G401 (cell line): ENCODE measurements at regions not wholly inside any gene's neighbourhood (a gene's known extent, or its start where the extent isn't known, plus 50 kb on each side); places are given as distances from the start of the nearest gene placed in this dataset.

Experiments used
- DNase-seq: peaks from one replicate; pipeline ENCODE4 v3.0.0-alpha.2; 2015; ENCODE audit warnings: low spot score
- in situ Hi-C: cut with HindIII; loops from 2 replicates; pipeline ENCODE4 v1.10.0; 2016; ENCODE audit warnings: low sequenced_read_pairs, mixed read lengths

- in situ Hi-C loops: no loop called here
Measured at GRCh38 chr6:156164701-156165452, 612.3 kb upstream of the ARID1B start.

GRCh38 chr6:156163311-156163710 is 613.9 kb upstream of the ARID1B start:
- in situ Hi-C loops: no loop called here

More at GRCh38 chr6:156164701-156165452, 612.3 kb upstream of the ARID1B start:
- no peak for DNase-seq

DNA sequence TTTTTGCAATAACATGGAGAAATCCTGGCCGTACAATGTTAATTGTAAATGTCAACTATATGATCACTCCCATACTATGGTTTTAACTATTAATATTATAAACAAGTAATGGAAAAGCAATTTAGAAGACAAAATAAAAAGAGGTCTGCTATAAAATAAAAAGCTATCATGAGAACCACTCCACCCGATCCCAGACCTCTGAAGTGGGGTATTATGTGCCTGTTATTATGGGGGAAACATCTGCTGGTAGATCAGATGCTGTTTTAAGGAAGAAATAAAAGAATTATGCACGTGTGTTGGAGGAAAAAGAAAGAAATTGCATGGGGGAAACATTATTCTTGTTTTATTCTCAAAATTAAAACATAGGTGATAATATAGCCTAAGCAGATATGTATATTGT is 615.7 kb upstream of the ARID1B start:
- DNase-seq: no peak
- in situ Hi-C loops: no loop called here

More at GRCh38 chr6:156163311-156163710, 613.9 kb upstream of the ARID1B start:
- DNase-seq: no peak

- in situ Hi-C loops: no loop called here
- DNase-seq: no peak
Measured at GRCh38 chr6:156160795-156161165, 616.4 kb upstream of the ARID1B start.

- no peak for DNase-seq
- in situ Hi-C loops: no loop called here
Measured at GRCh38 chr6:156160007-156160794, 617.0 kb upstream of the ARID1B start.

- in situ Hi-C loops: no loop called here
- DNase-seq: no peak
Measured at GRCh38 chr6:156154896-156155295, 622.3 kb upstream of the ARID1B start.

- no peak for DNase-seq
- in situ Hi-C loops: no loop called here
Measured at GRCh38 chr6:156150391-156150790, 626.8 kb upstream of the ARID1B start.

DNA sequence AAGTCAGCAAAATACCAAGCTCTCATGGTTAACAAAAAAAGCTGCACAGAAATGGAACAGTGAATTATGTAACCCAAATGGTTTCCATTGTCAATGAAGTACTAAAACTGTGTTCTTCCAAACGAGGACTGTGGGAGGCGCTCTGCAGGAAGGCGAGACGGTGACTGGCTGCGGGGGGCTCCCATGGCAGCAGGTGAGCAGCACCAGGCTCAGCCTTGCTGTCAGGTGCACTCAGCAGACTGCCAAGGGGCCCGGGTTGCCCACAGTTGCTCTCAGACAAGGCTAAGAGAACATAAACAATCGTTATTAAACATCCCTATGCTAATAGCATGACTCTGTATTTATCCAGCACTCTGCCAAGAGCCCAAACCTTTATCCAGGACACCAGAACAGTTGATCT is 630.3 kb upstream of the ARID1B start:
- in situ Hi-C loops: no loop called here
- no peak for DNase-seq

DNA sequence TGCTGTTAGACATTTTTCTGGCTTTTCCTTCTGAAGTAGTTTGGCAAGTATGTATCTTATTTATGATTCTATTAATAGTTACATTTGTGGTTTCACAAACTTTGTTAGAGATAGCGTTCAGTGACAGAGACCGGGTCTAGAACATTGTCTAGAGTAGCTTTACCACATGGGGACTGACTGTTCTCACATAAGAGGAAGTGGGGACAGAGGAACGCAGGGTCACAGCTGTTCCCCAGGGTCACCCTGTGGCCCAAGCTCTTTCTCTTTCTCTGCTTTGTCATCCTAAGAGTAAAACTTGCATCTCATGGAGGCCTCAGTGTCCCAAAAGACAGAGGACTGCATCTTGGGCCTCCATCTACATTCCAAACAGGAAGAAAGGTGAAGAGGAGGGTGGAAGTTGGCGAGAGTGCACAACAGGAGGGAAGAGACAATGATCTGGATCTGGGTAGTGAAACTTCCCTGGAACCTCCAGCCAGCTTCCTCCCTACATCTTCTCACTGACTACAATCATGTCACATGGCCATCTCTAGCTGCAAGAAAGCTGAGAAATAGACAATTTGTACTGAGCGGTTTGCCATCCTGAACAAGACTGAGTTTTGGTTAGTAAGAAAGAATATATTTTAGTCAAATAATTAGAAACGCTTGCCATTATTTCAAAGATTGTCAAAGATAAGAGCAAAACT is 645.8 kb upstream of the ARID1B start:
- in situ Hi-C loops: no loop called here
- no peak for DNase-seq

DNA sequence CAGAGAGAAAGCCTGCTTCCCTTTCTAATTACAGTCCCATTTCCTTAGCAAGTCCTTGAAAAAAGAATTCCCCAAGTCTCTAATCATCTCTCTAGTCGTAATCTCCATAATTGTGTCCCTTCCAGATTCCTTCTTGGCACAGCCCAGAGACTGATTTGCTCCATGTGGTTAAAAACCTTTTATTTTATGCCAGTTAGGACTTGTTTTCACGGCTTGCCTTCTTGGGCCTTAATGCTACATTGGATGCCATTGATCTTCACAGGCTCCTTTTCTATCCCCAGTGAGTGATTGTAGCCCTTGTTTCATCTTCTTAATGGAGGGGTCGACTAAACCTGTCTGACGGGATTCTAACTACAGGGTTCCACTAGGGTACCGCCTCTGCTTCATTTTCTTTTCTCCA is 650.6 kb upstream of the ARID1B start:
- in situ Hi-C loops: no loop called here

DNA sequence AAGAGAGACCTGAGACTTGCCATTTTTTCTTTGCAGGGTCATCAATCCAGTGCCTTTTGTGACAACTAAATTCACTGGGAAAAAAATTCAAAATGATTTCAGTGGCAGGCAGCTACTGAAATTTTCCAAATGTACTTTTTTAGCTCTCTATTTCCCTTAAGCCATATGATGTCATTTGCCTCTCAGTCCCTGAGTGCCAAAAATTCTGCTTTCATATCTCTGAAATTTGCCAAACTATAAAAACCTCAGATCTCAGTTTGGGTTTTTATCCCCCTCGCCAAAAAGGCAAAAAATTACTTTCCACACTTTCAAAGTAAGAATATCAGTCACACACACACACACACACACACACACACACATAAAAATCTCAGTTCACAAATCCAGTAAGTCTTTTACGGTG is 651.3 kb upstream of the ARID1B start:
- DNase-seq: no peak
- in situ Hi-C loops: no loop called here

More for the DNA sequence above, 650.6 kb upstream of the ARID1B start:
- DNase-seq: no peak

GRCh38 chr6:156123731-156124130 is 653.4 kb upstream of the ARID1B start:
- no peak for DNase-seq
- in situ Hi-C loops: no loop called here

GRCh38 chr6:156121973-156122372 is 655.2 kb upstream of the ARID1B start:
- in situ Hi-C loops: no loop called here
- DNase-seq: no peak

DNA sequence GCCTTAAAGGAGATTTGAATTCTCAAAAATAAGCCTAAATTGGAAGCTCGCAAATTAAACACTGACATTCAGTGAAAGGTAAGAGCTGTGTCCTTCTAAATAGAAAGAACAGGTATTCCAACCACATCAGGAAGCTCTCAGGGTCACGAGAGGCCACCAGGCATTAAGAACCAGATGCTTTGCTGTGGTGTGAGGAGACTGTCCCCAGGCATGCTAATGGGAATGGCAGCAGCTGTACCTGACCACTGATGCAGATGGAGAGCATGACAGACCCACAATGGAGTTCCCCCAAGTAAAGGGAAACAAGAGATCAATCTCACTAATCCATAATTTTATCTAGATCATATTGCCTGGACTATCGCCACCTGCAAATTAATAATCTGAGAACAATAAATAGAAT is 658.9 kb upstream of the NOX3 start:
- in situ Hi-C loops: no loop called here
- DNase-seq: no peak

GRCh38 chr6:156113631-156114030 is 658.0 kb upstream of the NOX3 start:
- in situ Hi-C loops: no loop called here
- no peak for DNase-seq

DNA sequence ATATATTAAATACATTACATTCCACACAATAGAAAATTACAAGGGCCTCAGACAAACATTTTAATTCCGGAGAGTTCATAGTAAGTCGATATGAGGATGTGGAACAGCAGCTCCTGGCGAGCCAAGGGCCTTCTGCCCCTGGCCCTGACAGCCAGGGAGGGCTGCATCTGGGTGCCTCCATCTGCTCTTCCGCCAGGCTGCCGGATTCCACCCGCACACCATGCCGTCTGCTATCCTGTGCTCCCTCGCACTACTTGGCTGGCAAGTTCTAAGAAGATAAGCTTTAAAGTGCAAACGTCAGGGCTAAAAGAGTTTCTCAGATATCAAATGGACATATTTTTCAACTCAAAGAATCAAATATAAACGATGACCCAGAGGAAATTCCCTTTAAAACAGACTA is 656.3 kb upstream of the NOX3 start:
- DNase-seq: no peak
- in situ Hi-C loops: no loop called here

DNA sequence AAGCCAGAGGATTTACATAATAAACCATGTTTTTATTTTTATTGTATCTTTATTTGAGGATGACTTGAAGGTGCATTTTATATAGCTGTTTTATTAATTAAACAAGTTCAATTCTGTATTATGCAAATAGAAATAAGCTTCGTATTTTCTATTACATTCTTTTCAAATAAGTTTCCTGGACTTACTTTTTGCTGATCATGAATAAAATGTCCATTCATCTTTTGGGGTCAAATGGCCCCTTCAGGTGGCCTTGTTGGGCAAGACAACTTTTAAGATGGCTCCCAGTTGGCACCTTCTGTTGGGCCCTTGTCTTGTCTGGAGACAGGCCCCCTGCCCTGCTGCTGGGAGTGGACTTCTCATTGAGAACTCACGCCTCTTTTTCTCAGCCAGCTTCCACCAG is 654.6 kb upstream of the NOX3 start:
- no peak for DNase-seq
- in situ Hi-C loops: no loop called here

DNA sequence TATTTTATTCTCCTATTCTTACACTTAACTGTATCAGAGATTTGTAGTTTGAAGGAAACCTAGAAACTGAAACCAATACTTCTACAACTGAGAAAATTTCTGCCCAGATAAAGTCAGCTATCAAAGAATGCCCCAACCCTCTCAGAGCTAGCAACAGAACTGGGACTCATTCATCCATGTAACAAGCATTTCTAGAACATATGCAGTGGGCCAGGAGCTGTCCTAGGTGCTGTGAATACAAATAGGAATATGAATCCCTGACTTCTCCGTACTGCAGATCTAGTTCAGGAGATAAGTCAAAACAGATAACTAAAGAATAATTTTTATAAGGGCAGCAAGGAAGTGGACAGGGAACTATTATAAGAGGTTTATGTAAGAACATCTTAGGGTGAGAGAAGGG is 654.1 kb upstream of the NOX3 start:
- no peak for DNase-seq
- in situ Hi-C loops: no loop called here

- DNase-seq: no peak
- in situ Hi-C loops: no loop called here
Measured at GRCh38 chr6:156107624-156108101, 652.0 kb upstream of the NOX3 start.

- in situ Hi-C loops: no loop called here
- no peak for DNase-seq
Measured at GRCh38 chr6:156102129-156102528, 646.5 kb upstream of the NOX3 start.
